AG04450 (cell line): ENCODE measurements at regions not wholly inside any gene's neighbourhood (a gene's known extent, or its start where the extent isn't known, plus 50 kb on each side); places are given as distances from the start of the nearest gene placed in this dataset.
A peak's percentile ranks its signal among the peaks of the same experiment; 100 is the strongest.

Experiments used
- CTCF ChIA-PET: fragments of 300-600, 350-600 bp; formaldehyde crosslinking; extraction: SDS; loops from one replicate; lab custom pipeline; 2022; ENCODE audit warnings: antibody characterized with exemption, inconsistent platforms; lab: Charles Lee
- POLR2A ChIA-PET: fragments of 350-600 bp; formaldehyde crosslinking; extraction: SDS; loops from one replicate; lab custom pipeline; 2021; ENCODE audit warnings: antibody characterized with exemption, inconsistent platforms; lab: Yijun Ruan, JAX
- DNase-seq: peaks from one replicate; pipeline ENCODE4 v3.0.0-alpha.2; 2011; ENCODE audit warnings: low read depth, low spot score
- H3K27ac ChIP-seq: one replicate; pipeline ENCODE4 v1.5.1; 2012; ENCODE audit warnings: low read depth, low read length, control low read depth
- H3K27me3 ChIP-seq: one replicate; pipeline ENCODE4 v1.6.0; 2012; ENCODE audit warnings: low read length; ENCODE audit not compliant: control insufficient read depth, insufficient read depth
- H3K4me3 ChIP-seq: 2 replicates; pipeline ENCODE4 v1.5.1; 2011; ENCODE audit warnings: mild to moderate bottlenecking, low read depth, low read length, control low read depth
- H3K9me3 ChIP-seq: 2 replicates; pipeline ENCODE4 v1.5.1; 2012; ENCODE audit warnings: low read length; ENCODE audit not compliant: control insufficient read depth, insufficient read depth
- TF ChIP-seq, protein P1 (sequence below): IDR thresholded peaks from 2 replicates; pipeline ENCODE4 v1.5.1; 2011; ENCODE audit warnings: low read depth, low read length, control low read depth, inconsistent platforms

DNA sequence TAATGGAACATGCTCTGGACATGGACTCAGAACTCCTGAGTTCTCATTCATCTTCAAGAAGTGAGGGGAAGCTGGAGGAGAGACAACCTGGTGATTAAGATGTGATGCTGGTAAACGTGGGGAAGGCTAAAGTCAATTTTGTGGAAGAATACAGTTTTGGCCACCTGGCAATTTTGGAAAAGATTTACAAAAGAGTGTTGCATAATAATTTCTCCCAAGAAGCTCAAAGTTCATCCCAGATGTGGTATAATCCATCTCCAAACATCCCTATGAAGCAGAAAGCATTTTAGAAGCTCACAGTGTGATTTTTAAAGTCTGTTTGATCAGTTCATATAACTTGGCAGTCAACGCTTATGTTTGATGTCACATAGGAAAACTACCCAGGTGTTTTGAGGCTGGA, 208.7 kb downstream of the LMX1A start:
- Histone ChIP-seq H3K27me3 (no peaks in the 10 kb centered on the region), H3K9me3 (no peaks in the 10 kb centered on the region), H3K27ac (no peak overlapping the region), H3K4me3 (no peak overlapping the region)
- ChIA-PET POLR2A (no interaction called here), CTCF (no interaction called here)
- TF ChIP-seq, protein P1, sequence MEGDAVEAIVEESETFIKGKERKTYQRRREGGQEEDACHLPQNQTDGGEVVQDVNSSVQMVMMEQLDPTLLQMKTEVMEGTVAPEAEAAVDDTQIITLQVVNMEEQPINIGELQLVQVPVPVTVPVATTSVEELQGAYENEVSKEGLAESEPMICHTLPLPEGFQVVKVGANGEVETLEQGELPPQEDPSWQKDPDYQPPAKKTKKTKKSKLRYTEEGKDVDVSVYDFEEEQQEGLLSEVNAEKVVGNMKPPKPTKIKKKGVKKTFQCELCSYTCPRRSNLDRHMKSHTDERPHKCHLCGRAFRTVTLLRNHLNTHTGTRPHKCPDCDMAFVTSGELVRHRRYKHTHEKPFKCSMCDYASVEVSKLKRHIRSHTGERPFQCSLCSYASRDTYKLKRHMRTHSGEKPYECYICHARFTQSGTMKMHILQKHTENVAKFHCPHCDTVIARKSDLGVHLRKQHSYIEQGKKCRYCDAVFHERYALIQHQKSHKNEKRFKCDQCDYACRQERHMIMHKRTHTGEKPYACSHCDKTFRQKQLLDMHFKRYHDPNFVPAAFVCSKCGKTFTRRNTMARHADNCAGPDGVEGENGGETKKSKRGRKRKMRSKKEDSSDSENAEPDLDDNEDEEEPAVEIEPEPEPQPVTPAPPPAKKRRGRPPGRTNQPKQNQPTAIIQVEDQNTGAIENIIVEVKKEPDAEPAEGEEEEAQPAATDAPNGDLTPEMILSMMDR, result no peak
- no peak for DNase-seq

DNA sequence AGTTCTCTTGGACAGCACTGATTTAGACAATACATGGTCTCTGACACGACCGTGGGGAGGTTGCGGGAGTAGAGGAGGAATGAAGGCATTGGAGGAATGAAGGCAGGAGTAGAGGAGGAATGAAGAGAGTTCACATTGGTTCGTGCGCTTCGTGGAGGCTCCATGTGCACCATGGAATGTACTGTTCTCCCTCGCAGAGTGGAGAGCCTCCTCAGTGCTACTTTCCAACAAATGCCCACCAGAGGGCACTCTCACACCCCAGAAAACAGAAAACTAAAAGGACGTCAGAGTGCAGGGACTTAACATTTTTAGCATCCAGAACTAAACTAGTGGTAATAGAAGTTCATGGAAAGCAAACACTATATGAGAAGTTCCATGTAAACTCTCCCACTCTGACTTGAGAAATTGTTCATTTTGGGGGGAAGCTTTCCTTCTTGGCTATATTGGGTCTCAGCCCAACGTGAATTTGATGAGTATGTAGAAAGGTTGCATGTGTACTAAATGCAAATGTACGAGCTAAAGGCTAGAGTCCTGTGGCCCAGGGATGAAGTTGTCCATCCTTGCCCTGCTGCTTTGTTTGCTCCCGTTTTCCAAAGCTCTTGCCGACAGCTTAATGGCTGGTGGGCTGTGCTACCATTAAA, 211.6 kb downstream of the LMX1A start:
- Histone ChIP-seq H3K4me3 (no peak overlapping the region), H3K9me3 (no peaks in the 10 kb centered on the region), H3K27ac (no peak overlapping the region), H3K27me3 (no peaks in the 10 kb centered on the region)
- TF ChIP-seq, protein P1, result peak; percentile 80
- ChIA-PET POLR2A (no interaction called here), CTCF (interaction anchor here (0.6 to 1.8 kb wide), 15 partner anchors 8 to 1822 kb away, joined by 3 to 7 read pairs (median 4); no protein-coding TSS in a partner anchor)
- peak; percentile 8 for DNase-seq

DNA sequence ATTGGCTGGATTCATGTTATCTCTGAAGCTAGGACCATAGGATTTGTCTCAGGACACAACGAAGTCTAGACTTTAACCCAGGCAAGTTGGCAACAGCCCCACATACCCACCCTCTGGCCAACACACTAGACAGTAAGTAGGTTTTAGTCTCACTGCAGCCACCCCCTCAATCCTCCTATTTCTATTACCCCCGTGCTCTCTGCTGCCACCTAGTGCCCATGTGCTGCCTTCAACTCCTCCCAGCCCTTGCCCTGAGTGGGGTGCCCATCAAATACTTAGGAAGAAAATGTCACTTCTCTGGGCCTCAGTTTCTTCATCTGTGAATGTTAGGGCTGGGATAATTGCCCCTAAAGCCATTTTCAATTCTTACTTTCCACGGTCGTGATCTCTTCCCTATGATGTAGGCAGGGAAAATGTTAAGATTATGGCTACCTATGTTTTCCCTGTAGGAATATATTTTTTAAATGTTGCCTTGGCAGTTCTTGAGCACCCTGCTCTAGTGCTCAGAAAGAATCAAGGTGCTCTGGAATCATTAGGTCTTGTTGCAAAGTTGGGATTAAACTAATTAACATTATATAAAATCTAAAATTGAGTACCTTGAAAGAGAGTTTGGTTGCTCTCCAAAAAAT, 213.0 kb downstream of the LMX1A start:
- Histone ChIP-seq H3K9me3 (no peaks in the 10 kb centered on the region), H3K27ac (no peak overlapping the region), H3K4me3 (no peak overlapping the region), H3K27me3 (no peaks in the 10 kb centered on the region)
- DNase-seq, result no peak
- TF ChIP-seq, protein P1, result peak; percentile 53
- ChIA-PET CTCF (no interaction called here), POLR2A (no interaction called here)

DNA sequence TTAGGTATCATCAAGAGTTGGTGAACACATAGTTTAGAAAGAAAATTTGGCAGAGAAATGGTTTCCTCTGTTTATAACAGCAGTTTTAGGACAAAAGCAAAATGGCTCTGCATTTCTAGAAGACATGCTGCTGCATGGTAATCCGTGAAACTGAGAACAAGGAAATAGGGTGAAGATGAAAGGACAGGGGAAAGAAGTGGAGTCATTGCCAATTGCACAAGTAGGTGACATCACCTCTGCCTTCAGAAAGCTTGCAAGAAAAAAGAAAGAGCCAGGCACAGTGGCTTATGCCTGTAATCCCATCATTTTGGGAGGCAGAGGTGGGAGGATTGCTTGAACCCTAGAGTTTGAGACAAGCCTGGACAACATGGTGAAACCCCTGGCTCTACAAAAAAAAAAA, 217.6 kb downstream of the LMX1A start:
- no peak overlapping the region for H3K4me3 ChIP-seq
- H3K9me3 ChIP-seq, result no peaks in the 10 kb centered on the region
- TF ChIP-seq, protein P1, result no peak
- CTCF ChIA-PET, result no interaction called here
- H3K27me3 ChIP-seq, result no peaks in the 10 kb centered on the region
- no peak overlapping the region for H3K27ac ChIP-seq
- no peak for DNase-seq
- POLR2A ChIA-PET, result no interaction called here

DNA sequence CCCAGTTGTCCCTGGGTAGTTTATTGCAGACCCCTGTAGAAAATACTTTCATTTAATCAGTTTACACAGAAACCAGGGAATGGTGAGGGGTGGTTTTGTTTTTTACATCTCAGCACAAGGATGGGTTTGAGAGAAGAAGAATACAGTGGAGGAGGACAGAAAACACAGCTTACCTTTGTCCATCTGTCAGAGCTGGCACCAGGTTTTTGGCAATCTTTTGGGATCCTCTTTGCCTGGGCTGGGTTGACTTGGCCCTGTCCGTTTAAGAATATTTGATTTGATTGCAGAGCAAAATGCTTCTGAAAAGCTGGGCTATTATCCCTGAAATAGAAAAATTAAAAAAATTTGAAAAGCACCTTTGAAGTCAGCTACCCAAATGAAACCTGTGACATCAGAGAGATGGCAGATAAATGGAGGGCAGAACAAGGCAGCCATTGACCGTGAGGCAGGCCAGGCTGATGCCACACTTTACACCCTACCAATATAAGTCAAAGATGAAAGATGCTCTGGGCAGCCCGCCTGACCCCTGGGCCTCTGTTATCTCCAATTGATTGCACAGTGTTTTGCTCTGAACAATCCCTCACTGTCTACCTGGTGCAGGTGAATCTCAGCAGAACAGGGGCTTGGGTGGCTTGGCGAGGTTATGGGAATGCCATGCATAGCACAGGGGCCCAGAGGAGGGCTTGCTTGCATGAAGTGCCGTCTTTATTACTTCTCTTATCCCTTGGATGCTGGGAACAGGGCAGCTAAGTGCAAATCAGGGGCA, 218.8 kb downstream of the LMX1A start:
- no peaks in the 10 kb centered on the region for H3K27me3 ChIP-seq
- H3K4me3 ChIP-seq, result no peak overlapping the region
- DNase-seq, result no peak
- H3K27ac ChIP-seq, result no peak overlapping the region
- ChIA-PET POLR2A (no interaction called here), CTCF (no interaction called here)
- H3K9me3 ChIP-seq, result no peaks in the 10 kb centered on the region
- TF ChIP-seq, protein P1, result no peak
